ENCODE measurements at regions not wholly inside any gene's neighbourhood (a gene's known extent, or its start where the extent isn't known, plus 50 kb on each side); places are given as distances from the start of the nearest gene placed in this dataset.
"Not testable (repeated sequence)": the region's sequence is repeated elsewhere in the genome, so short reads cannot be mapped to it uniquely, and the experiment has no call there.

DNA sequence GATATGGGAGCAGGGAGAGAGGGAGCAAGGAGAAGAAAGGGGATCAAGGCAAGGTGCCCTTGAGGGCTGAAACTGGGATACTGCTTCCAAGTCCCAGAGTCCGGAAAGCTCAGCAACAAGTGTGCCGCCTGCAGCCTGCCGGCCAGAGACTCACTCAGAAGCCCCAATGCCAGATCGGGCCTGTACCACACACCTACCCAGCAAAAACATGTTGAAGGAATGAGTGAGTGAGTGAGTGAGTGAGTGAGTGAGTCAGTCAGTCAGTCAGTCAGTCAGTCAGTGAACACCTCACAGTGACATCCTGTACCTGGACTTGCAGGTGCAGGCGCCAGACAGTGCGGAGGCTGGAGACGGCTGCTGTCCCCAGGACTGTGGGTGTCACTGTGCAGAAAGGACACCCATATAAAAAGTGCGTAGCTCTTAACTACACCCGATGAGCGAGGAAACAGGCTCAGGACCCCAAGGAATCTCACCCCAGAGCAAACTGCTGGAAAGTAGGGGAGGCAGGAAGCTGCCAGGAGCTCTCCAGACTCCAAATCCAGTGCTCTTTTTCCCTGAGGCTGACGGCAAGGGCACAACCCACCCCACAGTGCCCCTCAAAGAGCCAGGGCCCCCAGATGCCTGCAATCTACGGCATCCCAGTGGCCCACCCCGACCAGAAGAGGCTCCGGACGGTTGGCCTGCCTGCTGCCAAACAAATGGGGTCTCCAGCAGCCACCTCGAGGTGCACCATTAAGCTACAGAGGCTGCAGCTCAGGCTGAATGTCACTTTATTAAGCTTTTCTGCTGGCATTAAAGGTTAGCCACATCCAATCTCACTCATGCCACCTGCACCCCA lies 261.7 kb downstream of the NPHP4 start:
- no peak for DNase-seq

DNA sequence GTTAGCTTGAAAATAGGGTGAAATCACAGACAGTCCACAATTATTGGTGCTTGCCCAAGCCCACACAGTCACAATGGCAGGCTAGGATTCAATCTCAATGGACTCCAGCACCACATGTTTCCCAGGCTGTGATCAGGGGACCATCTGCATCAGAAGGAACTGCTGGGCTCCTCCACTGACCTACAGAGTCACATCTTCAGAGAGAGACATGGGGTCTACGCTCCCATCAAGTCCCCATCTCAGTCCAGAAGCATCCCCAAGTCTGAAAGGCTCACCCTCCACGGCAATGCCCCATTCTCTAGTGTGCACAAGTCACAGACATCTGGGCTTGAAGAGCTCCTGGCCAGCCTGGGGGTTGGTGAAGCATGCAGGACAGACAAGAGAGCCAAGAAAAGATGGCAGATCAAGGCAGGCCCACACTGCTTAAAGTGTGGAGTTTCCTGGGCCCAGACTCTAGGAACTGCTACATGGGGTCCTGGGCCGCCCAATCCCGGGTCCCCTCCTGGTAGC lies 262.5 kb downstream of the NPHP4 start:
- DNase-seq: no peak

DNA sequence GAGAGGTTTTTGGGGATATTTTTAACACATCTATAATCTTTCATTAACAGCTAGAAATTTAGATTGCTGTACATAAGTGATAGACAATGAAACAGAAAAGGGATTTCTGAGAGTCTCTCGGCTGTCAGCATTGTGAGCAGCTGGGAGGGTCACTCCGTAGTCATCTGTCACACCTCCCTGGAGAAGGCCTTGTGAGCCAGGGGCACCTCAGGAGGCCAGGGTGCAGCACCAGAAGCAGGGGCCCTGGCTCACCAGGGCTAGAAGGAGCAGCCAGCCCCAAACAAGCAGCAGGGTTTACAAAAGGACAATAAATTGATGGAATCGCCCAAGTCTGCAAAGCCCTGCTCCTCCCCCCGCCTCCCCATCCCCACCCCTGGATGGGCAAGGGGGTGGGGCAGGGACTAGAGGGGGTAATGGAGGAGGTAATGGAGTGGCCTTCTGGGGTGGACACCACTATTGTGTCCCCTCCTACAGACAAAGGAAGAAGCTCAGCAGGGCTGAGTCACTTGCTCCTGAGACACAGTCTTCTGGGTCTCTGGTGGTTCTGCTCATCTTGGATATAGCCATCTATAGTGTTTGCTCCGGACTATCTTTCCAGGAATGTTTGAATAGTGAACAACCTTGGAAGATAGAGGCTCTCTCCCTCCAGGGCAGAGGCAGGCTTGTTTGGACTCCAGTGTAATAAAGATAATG lies 263.4 kb downstream of the NPHP4 start:
- no peak for DNase-seq

DNA sequence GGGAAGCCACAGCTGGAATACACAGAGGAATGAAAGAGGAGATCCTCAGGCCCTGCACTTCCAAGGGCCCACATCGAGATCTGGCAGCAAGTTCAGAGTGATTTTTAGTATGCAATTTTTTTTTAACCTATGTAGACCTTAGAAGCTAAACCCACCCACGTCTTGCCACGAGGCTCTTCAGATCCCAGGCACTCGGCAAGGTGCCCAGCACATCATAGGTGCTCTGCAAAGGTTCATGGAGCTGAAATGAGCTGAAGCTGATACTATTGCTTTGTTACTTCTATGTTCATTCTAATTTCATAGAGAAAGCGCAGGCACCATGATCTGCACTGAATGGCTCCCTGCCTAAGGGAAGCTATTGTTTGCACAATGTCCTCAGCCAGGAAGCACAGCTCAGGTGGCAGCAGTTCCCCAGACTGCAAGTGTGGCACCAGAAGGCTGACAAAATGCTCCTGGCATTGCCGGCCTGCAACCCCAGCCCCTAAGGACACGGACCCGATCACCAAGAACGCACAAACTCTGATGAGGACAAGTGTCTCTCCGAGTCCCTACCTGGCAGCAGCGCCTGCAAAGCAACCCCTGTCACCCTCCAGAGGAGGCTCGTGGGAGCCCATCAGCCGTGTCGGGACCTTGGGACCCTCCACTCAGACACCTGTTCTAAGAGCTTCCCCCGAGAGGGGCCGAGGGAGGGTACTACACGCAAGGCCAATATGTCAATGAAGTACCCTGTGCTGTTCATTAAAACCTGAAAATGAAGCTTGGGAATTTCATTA lies 264.2 kb downstream of the NPHP4 start:
- DNase-seq: no peak

GRCh38 chr1:5727191-5727590 lies 265.0 kb downstream of the NPHP4 start:
- no peak for DNase-seq

- DNase-seq: not testable (repeated sequence)
Observed at GRCh38 chr1:5726586-5727184, 265.5 kb downstream of the NPHP4 start.

- no peak for DNase-seq
Observed at GRCh38 chr1:5725855-5726585, 266.2 kb downstream of the NPHP4 start.

- no peak for DNase-seq
Observed at GRCh38 chr1:5725406-5725805, 266.8 kb downstream of the NPHP4 start.

GRCh38 chr1:5724847-5725246 lies 267.4 kb downstream of the NPHP4 start:
- no peak for DNase-seq

DNA sequence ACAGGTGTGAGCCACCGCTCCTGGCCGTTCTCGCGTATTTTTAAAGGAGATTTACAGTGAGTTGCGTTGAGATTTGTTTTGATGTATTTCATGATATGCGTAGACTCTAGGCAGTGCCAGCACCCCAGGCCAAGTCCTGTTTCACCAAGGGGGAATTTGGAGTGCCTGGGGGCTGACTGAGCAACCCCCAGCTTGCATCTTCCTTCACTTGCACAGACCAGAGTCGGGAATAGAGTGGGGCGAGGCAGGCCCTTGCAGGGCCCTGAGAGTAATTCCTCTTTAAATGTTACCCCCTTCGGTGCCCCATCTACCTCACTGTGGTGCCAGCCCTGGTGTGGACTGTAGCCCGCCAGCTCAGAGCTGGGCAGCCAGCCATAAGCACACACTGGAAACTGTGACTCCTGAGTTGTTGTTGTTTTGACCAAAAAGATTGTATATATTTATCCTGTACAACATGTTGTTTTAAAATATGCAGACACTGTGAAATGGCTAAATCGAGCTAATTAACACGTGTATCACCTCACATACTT lies 269.5 kb downstream of the NPHP4 start:
- DNase-seq: no peak

DNA sequence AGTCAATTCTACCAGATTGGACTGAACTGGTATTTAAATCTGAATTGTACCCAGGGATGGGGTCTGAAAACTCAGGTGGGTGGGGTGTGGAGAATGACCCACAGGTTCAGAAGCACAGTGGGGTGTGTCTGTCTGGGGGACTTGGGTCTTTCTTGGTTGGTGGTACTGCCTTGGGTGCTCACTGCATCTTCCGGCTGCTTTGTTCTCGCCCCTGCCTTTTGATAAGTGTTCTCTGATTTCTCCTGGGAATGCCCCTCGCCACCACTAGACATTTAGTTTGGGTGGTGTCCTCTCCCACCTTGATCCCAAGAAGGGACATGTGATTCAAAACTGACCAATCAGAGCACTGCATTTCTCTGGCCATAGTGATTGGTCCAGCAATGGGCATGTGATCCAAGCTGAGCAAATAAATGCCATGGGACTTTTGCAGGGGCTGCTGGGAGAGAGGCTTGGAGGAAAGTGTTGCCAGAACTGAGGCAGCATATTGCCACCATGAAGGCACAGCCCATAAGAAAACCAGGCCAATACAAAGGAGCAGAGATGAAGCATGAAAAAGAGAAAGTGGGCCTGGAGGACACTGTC lies 270.5 kb downstream of the NPHP4 start:
- no peak for DNase-seq

DNA sequence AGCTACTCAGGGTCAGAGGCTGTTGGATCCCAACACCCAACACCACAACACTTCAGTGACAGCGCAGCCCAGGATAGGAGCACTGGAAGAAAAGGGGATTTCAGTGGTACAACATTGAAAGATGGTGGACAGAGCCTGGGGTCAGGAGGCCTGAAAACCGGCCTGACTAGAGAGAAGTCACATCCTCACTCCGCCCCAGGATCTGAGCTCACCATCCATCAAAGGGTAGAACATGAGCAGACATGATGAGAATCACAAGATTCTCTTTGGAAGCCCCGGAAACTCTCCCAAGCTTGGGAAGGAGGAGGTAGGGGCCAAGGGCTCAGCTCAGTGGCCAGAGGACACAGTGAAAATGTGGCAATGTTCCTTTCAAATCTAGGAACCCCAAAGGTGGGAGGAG lies 271.3 kb downstream of the NPHP4 start:
- DNase-seq: no peak

GRCh38 chr1:5720484-5720883 lies 271.7 kb downstream of the NPHP4 start:
- no peak for DNase-seq

- DNase-seq: no peak
Observed at GRCh38 chr1:5720045-5720444, 272.2 kb downstream of the NPHP4 start.

DNA sequence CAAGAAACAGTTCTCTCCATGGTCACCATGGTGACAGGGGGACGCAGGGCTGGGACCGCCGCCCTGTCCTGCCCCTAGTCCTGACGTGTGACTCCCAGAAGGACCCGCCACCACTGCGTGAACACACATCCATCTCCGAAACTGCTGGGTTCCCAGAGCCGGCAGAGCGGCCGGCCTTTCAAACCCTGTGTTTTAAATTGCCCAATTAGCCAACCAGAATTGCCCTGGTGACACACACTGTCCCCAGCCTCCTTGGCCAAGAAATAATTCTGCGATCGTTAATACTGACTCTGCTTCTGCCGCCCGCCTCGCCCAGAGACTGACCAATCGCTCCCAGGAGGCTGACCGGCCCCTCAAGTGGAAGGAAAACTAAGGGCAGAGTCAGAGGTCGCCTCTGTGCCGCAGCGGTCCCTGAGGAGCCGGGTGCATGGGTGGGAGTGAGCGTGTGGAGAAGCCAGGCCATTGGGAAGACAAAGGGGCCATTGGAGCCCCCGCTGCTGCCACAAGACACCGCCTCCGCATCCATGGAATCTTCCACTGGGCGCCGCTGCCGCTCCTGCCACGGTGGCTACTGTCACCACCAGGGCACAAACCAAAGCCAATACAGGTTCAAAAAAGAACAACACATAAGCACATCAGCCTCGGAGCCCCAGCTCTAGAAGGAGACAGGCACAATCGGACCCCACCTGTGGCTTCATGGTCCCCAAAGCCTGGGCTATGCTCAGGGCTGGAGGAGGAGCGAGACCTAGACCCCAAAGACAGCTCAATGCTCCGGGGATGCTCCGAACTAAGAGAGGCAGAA lies 273.2 kb downstream of the NPHP4 start:
- no peak for DNase-seq

DNA sequence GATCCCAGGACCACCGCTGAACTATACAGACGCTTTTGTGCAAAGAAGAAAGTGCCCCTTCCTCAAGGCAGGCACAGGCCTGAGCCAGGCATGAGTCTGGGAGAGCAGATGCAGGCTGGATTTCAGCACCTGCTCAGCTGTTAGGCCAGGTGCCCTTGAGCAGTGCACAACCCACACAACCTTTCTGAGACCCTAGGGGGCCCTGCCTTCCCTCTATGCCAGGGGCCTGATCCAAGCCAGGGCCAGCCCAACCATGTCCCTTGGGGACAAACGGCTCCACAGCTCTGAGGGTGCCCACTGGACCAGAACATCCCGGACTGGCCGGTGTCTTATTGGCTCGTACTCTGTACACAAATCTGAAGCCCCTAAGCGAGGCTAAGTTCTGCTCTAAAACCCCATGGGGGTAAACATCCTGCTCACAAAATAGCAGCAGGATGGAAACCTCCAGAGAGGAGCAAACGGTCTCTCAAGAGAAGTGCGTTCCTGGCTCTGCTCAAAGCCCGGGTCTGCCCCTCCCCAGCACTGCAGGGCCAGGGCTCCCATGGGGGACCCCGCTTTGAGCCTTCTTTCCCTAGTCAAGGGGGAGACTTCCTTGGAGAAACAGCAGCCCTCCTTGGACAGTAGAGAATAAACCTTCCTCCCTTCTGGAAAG lies 275.1 kb downstream of the NPHP4 start:
- DNase-seq: no peak

DNA sequence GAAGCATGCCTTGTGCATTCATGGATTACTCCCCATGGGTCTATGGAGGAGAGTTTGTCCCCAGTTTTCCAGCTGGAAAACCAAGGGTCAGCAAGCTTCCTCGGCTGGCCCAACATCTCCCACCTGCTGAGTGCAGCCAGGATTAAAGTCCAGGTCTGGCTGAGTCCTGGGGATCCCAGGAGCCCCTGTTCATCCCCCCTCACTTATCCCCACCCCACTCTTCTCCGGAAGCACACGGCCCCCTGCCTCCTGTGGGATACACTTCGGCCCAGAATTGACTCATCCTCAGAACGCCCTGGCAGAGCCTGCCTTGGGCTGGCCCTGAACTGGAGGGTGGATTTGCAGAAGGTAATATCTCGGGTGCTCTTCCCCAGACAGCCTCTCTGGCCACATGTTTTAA lies 276.1 kb downstream of the NPHP4 start:
- no peak for DNase-seq

GRCh38 chr1:5713101-5714010 lies 278.9 kb downstream of the NPHP4 start:
- DNase-seq: no peak

Measured in inflammatory macrophage treated with lipopolysaccharide for 1 hour (primary cell).